ENCODE measurements at regions not wholly inside any gene's neighbourhood (a gene's known extent, or its start where the extent isn't known, plus 50 kb on each side); places are given as distances from the start of the nearest gene placed in this dataset.

GRCh38 chr5:98296426-98296825 lies 477.0 kb upstream of the RGMB start:
- TF ChIP-seq GATA3 (IDR thresholded peaks at IDR 0.05; ENCODE audit: low read depth, low read length): no peak
- no peak for TF ChIP-seq GATA2 (IDR thresholded peaks at IDR 0.05; ENCODE audit: low read depth, low read length)

DNA sequence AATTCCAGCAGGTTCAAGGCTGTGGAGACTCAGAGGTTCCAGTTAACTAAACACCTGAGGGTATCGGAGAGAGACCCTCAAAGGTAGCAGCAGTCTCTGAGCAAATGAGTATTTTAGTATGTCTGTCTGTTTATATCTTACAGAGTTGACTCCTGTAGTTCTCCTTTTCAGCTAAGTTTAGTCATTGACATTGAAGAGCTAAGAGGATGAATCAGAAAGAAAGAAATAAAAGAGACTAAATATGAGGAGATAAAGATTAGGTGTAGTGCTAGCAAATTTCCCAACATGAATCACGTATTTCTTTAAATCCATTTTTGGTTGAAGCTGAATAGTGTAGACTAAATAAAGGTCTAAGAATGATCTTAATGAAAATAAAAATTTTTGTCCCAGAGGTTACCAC lies 474.0 kb upstream of the RGMB start:
- TF ChIP-seq GATA3 (IDR thresholded peaks at IDR 0.05; ENCODE audit: low read depth, low read length) (no peak), GATA2 (IDR thresholded peaks at IDR 0.05; ENCODE audit: low read depth, low read length) (no peak)

GRCh38 chr5:98301547-98301946 lies 471.9 kb upstream of the RGMB start:
- no peak for TF ChIP-seq GATA2 (IDR thresholded peaks at IDR 0.05; ENCODE audit: low read depth, low read length)
- no peak for TF ChIP-seq GATA3 (IDR thresholded peaks at IDR 0.05; ENCODE audit: low read depth, low read length)

GRCh38 chr5:98307811-98308210 lies 465.7 kb upstream of the RGMB start:
- TF ChIP-seq GATA3 (IDR thresholded peaks at IDR 0.05; ENCODE audit: low read depth, low read length) (no peak), GATA2 (IDR thresholded peaks at IDR 0.05; ENCODE audit: low read depth, low read length) (no peak)

DNA sequence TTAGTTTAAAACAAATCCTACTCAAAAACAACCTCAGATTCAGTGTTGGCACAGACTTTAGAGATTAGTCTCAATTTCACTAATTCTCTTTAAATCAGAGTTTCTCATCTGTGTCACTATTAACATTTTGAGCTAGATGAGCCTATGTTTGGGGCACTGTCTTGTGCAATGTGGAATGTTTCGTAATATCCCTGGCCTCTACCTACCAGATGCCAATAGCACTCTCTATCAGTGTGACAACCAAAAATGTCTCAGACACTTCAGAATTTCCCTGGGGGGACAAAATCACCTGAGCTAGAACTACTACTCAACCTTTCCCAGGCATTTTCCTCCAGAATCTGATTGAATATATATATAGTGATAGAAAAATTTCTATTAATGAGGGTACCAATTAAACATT lies 465.2 kb upstream of the RGMB start:
- TF ChIP-seq GATA3 (IDR thresholded peaks at IDR 0.05; ENCODE audit: low read depth, low read length) (no peak), GATA2 (IDR thresholded peaks at IDR 0.05; ENCODE audit: low read depth, low read length) (no peak)

GRCh38 chr5:98308960-98309359 lies 464.5 kb upstream of the RGMB start:
- TF ChIP-seq GATA3 (IDR thresholded peaks at IDR 0.05; ENCODE audit: low read depth, low read length): no peak
- TF ChIP-seq GATA2 (IDR thresholded peaks at IDR 0.05; ENCODE audit: low read depth, low read length): no peak

DNA sequence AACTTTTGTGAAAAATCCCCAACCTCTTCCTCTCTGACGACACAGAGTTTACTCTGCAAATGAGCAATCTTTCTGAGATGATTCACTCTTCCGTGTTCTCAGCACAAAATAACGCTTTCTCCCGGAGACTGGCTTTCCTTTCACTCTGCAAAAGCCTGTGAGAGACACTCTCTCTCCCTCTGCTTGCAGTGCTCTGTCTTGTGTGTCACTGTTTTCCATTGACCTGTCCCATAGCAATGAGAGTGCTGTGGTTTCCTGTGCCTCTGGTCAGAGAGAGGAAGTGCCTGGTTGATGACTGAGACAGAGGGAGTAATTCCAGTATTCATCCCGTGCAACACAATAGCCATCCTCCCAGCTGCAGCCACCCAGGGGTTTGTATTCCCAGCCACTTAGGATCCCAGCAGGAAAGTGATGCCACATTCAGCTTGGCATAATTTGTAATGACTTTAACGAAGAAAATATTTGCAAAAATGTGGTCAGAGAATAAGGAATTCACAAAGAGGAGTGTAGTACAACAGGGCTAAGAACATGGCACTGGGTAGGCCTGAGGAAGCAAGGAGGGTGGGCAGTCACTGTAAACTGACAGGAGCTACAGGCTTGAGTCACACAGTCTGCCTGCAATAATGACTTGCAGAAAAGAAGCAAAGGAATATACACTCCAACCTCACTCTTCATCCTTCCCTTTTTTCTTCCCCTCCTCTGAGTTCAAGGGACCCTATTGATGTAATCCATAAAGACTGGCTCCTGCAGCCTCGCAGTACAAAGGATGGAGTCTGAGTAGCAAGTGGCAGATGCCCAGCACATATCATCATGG lies 463.5 kb upstream of the RGMB start:
- TF ChIP-seq GATA3 (IDR thresholded peaks at IDR 0.05; ENCODE audit: low read depth, low read length) (no peak), GATA2 (IDR thresholded peaks at IDR 0.05; ENCODE audit: low read depth, low read length) (no peak)

DNA sequence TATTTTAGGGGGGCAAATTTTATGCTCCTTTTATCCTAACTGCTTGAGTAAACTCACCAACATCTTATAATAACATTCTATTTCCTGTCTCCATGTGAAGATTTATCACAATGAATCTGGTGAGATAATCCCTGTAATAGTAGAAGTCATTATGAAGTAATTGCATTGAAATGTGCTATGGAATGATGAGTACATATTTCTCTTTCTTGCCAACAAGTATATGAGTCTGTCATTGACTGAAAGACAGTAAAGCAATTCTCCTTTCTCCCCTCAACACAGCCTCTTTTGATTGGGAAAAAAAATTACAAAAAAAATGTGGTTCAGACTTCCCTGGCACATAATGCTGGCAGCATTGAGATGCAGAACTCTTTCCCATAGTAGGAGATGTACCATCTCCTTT lies 459.2 kb upstream of the RGMB start:
- no peak for TF ChIP-seq GATA3 (IDR thresholded peaks at IDR 0.05; ENCODE audit: low read depth, low read length)

DNA sequence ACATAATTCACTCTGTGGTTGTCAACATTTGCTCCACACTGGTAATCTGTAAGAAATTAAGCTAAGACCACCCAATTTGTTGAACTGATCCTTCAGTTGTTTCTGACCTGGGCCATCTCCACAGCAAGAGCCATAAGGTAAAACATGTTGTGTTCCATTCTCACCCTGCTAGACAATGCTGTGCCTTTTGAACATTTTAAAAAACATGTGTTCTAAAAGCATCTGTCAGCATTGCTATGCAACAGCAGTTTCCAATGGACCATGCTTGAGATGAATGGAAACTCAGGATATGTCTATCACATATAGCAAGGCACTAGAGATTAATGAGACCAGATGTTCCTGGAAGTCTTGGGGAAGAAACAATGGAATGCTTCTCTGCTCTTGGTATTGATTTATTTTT lies 455.1 kb upstream of the RGMB start:
- no peak for TF ChIP-seq GATA2 (IDR thresholded peaks at IDR 0.05; ENCODE audit: low read depth, low read length)
- TF ChIP-seq GATA3 (IDR thresholded peaks at IDR 0.05; ENCODE audit: low read depth, low read length): no peak

DNA sequence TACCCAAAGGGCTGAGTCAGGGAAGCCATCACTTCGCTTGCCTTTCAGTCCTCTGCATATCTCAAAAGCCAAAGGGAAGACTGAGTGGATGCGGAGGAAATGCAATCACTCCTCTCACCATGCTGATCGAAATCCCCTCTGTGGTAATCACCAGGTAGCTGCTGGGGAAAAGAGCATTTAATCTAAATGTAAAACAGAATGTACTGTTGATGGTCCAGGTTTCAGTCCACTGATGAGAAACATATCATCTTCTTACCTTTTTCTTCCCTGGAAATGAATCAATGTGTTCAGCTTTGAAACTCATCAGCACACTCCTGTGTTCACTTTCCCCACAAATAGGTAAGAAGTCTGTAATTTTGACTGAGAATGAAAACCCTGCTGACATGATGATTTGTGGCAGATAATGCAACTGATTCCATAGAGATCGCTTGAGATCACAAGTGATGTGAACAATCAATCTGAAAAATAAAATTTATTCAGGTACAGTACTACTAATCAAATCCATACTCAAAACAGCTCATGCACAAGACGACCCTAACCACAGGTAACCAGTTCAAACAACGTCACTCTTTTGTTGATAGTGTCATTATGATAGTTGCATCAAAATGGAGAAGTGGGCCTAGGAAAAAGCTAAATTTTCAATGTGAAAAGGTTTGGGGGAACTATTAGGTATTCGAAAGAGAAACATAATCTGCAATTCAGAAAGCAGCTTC lies 454.0 kb upstream of the RGMB start:
- no peak for TF ChIP-seq GATA2 (IDR thresholded peaks at IDR 0.05; ENCODE audit: low read depth, low read length)

DNA sequence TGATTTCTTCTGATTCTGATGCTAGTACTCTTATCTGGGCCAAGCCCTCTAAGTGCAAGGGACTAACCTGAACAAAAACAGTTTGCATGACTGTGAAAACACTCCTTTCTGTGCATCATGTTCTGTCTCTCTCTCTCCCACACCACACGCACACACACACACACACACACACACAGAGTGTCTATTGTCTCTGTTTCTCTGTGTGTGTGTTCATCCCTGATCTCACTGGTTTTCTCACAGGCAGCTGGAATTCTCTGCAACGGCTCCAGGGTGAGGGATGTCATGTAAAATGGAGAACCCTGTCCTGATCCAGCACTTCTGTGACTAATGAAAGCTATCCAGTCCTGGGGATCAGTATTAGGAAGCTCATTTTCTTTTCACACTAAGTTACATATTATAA lies 453.1 kb upstream of the RGMB start:
- TF ChIP-seq GATA3 (IDR thresholded peaks at IDR 0.05; ENCODE audit: low read depth, low read length) (no peak), GATA2 (IDR thresholded peaks at IDR 0.05; ENCODE audit: low read depth, low read length) (no peak)

GRCh38 chr5:98321361-98321760 lies 452.1 kb upstream of the RGMB start:
- TF ChIP-seq GATA3 (IDR thresholded peaks at IDR 0.05; ENCODE audit: low read depth, low read length) (no peak), GATA2 (IDR thresholded peaks at IDR 0.05; ENCODE audit: low read depth, low read length) (no peak)

DNA sequence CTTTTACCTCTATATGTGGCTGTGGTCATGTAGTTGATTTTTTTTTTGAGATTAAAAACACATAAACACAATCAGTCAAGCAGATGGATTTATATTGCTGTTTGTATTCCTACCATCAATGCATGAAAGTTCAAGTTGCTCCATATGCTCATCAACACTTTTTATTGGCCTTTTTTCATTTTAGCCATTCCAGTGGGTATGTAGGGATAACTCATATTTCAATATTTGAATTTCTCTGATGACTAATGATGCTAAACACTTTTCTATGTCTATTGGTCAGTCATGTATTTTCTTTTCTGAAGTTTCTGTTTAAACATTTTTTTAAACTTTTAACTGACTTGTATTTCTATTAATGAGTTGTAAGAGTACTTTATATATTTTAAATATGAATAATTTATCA lies 445.4 kb upstream of the RGMB start:
- TF ChIP-seq GATA2 (IDR thresholded peaks at IDR 0.05; ENCODE audit: low read depth, low read length): no peak

DNA sequence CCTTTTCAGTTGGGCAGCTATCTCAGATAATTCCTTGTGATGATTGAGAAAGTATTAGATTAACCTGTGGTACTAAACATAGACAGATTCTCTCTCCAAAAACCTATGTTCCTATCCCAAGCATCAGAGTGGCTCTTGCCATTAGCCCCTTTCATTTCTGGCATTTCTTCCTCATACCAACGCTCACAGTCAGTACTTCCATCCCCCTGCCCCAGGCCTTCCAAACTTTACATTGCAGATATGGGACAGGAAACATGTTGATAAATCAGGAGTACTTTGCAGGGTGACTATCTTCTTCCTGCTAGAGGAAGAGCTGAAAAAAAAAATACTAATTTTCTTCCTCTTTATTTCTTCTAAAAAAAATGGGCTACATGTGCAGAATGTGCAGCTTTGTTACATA lies 442.6 kb upstream of the RGMB start:
- TF ChIP-seq GATA3 (IDR thresholded peaks at IDR 0.05; ENCODE audit: low read depth, low read length) (no peak), GATA2 (IDR thresholded peaks at IDR 0.05; ENCODE audit: low read depth, low read length) (no peak)

GRCh38 chr5:98333921-98334320 lies 439.5 kb upstream of the RGMB start:
- TF ChIP-seq GATA2 (IDR thresholded peaks at IDR 0.05; ENCODE audit: low read depth, low read length): no peak

Measured in SH-SY5Y (cell line).